Astrocyte (in vitro differentiated cells and primary cell): ENCODE measurements at regions not wholly inside any gene's neighbourhood (a gene's known extent, or its start where the extent isn't known, plus 50 kb on each side); places are given as distances from the start of the nearest gene placed in this dataset.

Experiments
- CTCF ChIP-seq: IDR thresholded peaks from 2 replicates; pipeline ENCODE4 v1.5.1; 2011; ENCODE audit warnings: low read depth, mild to moderate bottlenecking, inconsistent platforms, low read length, moderate library complexity; ENCODE audit not compliant: insufficient read depth
- EZH2 ChIP-seq: IDR thresholded peaks from 2 replicates; pipeline ENCODE4 v1.6.1; 2012; ENCODE audit warnings: mild to moderate bottlenecking, low read length, inconsistent platforms; ENCODE audit not compliant: insufficient read depth

GRCh38 chr20:1801225-1801928 lies 93.8 kb upstream of the SIRPA start:
- TF ChIP-seq CTCF (no peak), EZH2 (no peak)
